ENCODE measurements at regions not wholly inside any gene's neighbourhood (a gene's known extent, or its start where the extent isn't known, plus 50 kb on each side); places are given as distances from the start of the nearest gene placed in this dataset.

DNA sequence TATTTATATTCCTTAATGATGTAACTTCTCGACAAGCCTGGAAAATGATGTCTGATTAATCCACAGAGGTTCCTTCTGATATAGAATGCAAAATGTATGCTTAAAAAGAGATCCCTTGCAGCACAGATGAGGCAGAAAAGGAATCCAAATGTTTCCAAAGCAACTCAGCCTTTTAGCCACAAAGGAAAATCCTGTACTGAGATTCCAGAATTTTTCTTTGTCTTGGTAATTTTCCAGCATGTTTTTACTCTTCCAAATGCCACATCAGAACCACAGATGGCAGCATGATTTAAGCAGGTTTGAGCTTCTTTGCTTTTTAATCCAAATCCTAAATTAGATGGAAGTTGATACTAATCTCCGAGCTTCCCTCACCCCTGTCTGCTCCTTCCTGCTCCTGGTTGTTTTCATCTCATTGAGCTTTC, 176.4 kb upstream of the PALMD start:
- TF ChIP-seq, protein P1, sequence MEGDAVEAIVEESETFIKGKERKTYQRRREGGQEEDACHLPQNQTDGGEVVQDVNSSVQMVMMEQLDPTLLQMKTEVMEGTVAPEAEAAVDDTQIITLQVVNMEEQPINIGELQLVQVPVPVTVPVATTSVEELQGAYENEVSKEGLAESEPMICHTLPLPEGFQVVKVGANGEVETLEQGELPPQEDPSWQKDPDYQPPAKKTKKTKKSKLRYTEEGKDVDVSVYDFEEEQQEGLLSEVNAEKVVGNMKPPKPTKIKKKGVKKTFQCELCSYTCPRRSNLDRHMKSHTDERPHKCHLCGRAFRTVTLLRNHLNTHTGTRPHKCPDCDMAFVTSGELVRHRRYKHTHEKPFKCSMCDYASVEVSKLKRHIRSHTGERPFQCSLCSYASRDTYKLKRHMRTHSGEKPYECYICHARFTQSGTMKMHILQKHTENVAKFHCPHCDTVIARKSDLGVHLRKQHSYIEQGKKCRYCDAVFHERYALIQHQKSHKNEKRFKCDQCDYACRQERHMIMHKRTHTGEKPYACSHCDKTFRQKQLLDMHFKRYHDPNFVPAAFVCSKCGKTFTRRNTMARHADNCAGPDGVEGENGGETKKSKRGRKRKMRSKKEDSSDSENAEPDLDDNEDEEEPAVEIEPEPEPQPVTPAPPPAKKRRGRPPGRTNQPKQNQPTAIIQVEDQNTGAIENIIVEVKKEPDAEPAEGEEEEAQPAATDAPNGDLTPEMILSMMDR (IDR thresholded peaks at IDR 0.05; ENCODE audit: insufficient read depth, low read length): no peak
- no peak for TF ChIP-seq GABPA (IDR thresholded peaks at IDR 0.05; ENCODE audit: low read depth)
- no peak for TF ChIP-seq POLR2AphosphoS5 (IDR thresholded peaks at IDR 0.05; ENCODE audit: low read depth)
- TF ChIP-seq SPI1 (IDR thresholded peaks at IDR 0.05; ENCODE audit: borderline replicate concordance, low read depth): no peak
- TF ChIP-seq, protein P2, sequence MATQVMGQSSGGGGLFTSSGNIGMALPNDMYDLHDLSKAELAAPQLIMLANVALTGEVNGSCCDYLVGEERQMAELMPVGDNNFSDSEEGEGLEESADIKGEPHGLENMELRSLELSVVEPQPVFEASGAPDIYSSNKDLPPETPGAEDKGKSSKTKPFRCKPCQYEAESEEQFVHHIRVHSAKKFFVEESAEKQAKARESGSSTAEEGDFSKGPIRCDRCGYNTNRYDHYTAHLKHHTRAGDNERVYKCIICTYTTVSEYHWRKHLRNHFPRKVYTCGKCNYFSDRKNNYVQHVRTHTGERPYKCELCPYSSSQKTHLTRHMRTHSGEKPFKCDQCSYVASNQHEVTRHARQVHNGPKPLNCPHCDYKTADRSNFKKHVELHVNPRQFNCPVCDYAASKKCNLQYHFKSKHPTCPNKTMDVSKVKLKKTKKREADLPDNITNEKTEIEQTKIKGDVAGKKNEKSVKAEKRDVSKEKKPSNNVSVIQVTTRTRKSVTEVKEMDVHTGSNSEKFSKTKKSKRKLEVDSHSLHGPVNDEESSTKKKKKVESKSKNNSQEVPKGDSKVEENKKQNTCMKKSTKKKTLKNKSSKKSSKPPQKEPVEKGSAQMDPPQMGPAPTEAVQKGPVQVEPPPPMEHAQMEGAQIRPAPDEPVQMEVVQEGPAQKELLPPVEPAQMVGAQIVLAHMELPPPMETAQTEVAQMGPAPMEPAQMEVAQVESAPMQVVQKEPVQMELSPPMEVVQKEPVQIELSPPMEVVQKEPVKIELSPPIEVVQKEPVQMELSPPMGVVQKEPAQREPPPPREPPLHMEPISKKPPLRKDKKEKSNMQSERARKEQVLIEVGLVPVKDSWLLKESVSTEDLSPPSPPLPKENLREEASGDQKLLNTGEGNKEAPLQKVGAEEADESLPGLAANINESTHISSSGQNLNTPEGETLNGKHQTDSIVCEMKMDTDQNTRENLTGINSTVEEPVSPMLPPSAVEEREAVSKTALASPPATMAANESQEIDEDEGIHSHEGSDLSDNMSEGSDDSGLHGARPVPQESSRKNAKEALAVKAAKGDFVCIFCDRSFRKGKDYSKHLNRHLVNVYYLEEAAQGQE (IDR thresholded peaks at IDR 0.05; ENCODE audit: insufficient replicate concordance, low read depth): no peak
- H3K27ac ChIP-seq (replicated peaks): no peak overlapping the region
- no peaks in the 10 kb centered on the region for H3K27me3 ChIP-seq (ENCODE audit: insufficient read depth, poor library complexity, severe bottlenecking)
- DNase-seq (ENCODE audit: low read depth in 1 of 2, low spot score in 1 of 2): no peak
- no peak overlapping the region for H3K4me3 ChIP-seq (replicated peaks; ENCODE audit: insufficient read depth, low read length)

DNA sequence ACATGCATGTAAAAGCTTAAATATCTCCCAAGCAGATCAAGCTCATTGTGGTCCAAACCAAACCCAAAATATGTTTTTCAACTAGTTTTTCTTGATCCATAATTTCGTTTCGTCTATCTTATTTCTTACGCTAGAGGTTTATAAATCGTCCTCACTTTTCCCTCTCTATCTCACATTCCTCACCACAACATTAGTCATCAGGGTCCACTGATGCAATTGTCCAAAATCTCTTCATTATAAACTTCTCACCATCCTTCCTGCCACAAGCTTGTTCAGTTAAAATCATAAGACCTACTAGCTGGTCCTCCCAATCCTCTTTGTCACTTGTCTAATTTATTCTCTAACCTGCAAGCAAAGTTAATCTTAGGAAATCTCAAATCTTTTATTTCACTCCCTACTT, 173.0 kb upstream of the PALMD start:
- TF ChIP-seq SPI1 (IDR thresholded peaks at IDR 0.05; ENCODE audit: borderline replicate concordance, low read depth) (no peak), GABPA (IDR thresholded peaks at IDR 0.05; ENCODE audit: low read depth) (no peak), POLR2AphosphoS5 (IDR thresholded peaks at IDR 0.05; ENCODE audit: low read depth) (no peak)
- TF ChIP-seq, protein P2 (IDR thresholded peaks at IDR 0.05; ENCODE audit: insufficient replicate concordance, low read depth): no peak
- TF ChIP-seq, protein P1 (IDR thresholded peaks at IDR 0.05; ENCODE audit: insufficient read depth, low read length): no peak
- DNase-seq (ENCODE audit: low read depth in 1 of 2, low spot score in 1 of 2): no peak

DNA sequence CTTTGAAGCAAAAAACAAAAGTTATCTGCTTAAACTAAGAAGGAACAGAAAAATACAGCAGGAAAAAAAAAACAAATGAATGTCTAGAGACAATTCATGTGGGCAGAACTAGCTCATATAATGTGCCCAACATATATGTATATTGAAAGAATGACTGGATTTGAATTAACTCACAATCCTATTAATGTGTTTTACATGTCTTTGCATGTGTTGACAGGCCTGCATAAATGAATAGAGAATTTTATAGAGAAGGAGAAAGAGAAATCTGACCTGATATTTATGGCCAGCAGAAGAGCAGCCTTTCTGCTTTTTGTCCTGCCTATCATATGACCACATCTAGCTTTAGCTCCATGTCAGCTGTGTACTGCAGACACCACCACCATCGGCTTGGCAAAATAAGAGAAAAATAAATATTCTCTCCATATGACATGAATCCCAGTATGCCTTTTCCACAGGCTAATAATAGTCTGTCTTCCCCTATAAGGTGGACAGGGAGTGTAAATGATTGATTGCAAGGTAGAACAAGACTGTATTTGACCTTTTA, 171.5 kb upstream of the PALMD start:
- Histone ChIP-seq H3K4me3 (replicated peaks; ENCODE audit: insufficient read depth, low read length) (no peak overlapping the region), H3K27ac (replicated peaks) (no peak overlapping the region), H3K27me3 (ENCODE audit: insufficient read depth, poor library complexity, severe bottlenecking) (no peaks in the 10 kb centered on the region)
- DNase-seq (ENCODE audit: low read depth in 1 of 2, low spot score in 1 of 2): no peak
- TF ChIP-seq POLR2AphosphoS5 (IDR thresholded peaks at IDR 0.05; ENCODE audit: low read depth) (no peak), GABPA (IDR thresholded peaks at IDR 0.05; ENCODE audit: low read depth) (no peak)
- TF ChIP-seq, protein P1 (IDR thresholded peaks at IDR 0.05; ENCODE audit: insufficient read depth, low read length): no peak

More for the DNA sequence above, 173.0 kb upstream of the PALMD start:
- Histone ChIP-seq H3K27ac (replicated peaks) (no peak overlapping the region), H3K27me3 (ENCODE audit: insufficient read depth, poor library complexity, severe bottlenecking) (no peaks in the 10 kb centered on the region), H3K4me3 (replicated peaks; ENCODE audit: insufficient read depth, low read length) (no peak overlapping the region)

DNA sequence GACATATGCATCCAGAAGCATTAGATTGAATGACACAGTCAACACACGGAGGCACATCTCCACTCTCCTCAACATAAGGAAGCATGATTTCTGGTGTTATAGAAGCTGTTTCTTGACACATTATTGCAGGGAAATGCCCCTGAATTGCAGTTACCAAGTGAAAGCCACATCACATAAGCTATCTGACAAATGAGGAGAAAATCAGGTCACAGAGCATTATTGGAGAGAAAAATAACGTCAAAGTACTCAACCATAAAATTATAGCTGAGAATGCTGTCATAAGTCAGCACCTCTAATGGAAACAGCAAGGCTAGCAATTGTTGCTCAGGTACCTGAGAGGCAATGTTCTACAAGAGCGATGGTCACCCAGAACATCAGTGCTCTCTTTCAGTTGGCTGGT, 169.9 kb upstream of the PALMD start:
- no peaks in the 10 kb centered on the region for H3K27me3 ChIP-seq (ENCODE audit: insufficient read depth, poor library complexity, severe bottlenecking)
- TF ChIP-seq GABPA (IDR thresholded peaks at IDR 0.05; ENCODE audit: low read depth): no peak
- no peak overlapping the region for H3K4me3 ChIP-seq (replicated peaks; ENCODE audit: insufficient read depth, low read length)
- DNase-seq (ENCODE audit: low read depth in 1 of 2, low spot score in 1 of 2): no peak
- no peak overlapping the region for H3K27ac ChIP-seq (replicated peaks)

All from HL-60 (cell line).